ENCODE measurements at regions not wholly inside any gene's neighbourhood (a gene's known extent, or its start where the extent isn't known, plus 50 kb on each side); places are given as distances from the start of the nearest gene placed in this dataset.

- ATAC-seq (ENCODE audit: poor library complexity): no peak
- H3K27ac Mint-ChIP-seq: no peak overlapping the region
- H3K4me3 Mint-ChIP-seq: no peak overlapping the region
- peaks cover 14% of the 10 kb centered on the region for H3K9me3 Mint-ChIP-seq
- H3K27me3 Mint-ChIP-seq: no peaks in the 10 kb centered on the region
- H3K4me1 Mint-ChIP-seq (ENCODE audit: low read depth): no peaks in the 10 kb centered on the region
- H3K4me1 ChIP-seq (ENCODE audit: insufficient read depth, low read length): no peaks in the 10 kb centered on the region
- no peak for DNase-seq
- intact Hi-C loops (cut with DNase I, micrococcal nuclease): no loop called here
- TF ChIP-seq CTCF (IDR thresholded peaks at IDR 0.05): no peak
- CTCF ChIA-PET: no interaction called here
- POLR2A ChIA-PET: no interaction called here
- H3K27me3 ChIP-seq (ENCODE audit: control insufficient read depth in 1 of 2, insufficient read depth in 2 of 2, low read length in 2 of 2): no peaks in the 10 kb centered on the region
- H3K36me3 ChIP-seq (ENCODE audit: insufficient read depth, low read length): no peaks in the 10 kb centered on the region
- H3K9me3 ChIP-seq (ENCODE audit: control insufficient read depth in 1 of 2, insufficient read depth in 1 of 2, low read length in 2 of 2): no peaks in the 10 kb centered on the region
- H3K4me3 ChIP-seq (ENCODE audit: low read length): no peak overlapping the region
- H3K36me3 Mint-ChIP-seq (ENCODE audit: low read depth): no peaks in the 10 kb centered on the region
- H3K27ac ChIP-seq (ENCODE audit: low read depth in 1 of 2, low read length in 2 of 2): no peak overlapping the region
These were observed 680.3 kb downstream of the PLA2G4A start for GRCh38 chr1:187509091-187509490.

- CTCF ChIA-PET: no interaction called here
- ATAC-seq (ENCODE audit: poor library complexity) (no peak), DNase-seq (no peak)
- Histone ChIP-seq H3K9me3 (ENCODE audit: control insufficient read depth in 1 of 2, insufficient read depth in 1 of 2, low read length in 2 of 2) (no peaks in the 10 kb centered on the region), H3K27ac (ENCODE audit: low read depth in 1 of 2, low read length in 2 of 2) (no peak overlapping the region), H3K27me3 (ENCODE audit: control insufficient read depth in 1 of 2, insufficient read depth in 2 of 2, low read length in 2 of 2) (no peaks in the 10 kb centered on the region), H3K4me3 (ENCODE audit: low read length) (no peak overlapping the region), H3K4me1 (ENCODE audit: insufficient read depth, low read length) (no peaks in the 10 kb centered on the region), H3K36me3 (ENCODE audit: insufficient read depth, low read length) (no peaks in the 10 kb centered on the region)
- no peaks in the 10 kb centered on the region for H3K36me3 Mint-ChIP-seq (ENCODE audit: low read depth)
- POLR2A ChIA-PET: no interaction called here
- no peak overlapping the region for H3K4me3 Mint-ChIP-seq
- H3K27me3 Mint-ChIP-seq: no peaks in the 10 kb centered on the region
- peaks cover 9% of the 10 kb centered on the region for H3K9me3 Mint-ChIP-seq
- TF ChIP-seq CTCF (IDR thresholded peaks at IDR 0.05): no peak
- intact Hi-C loops (cut with DNase I, micrococcal nuclease): no loop called here
- no peak overlapping the region for H3K27ac Mint-ChIP-seq
- no peaks in the 10 kb centered on the region for H3K4me1 Mint-ChIP-seq (ENCODE audit: low read depth)
These were observed 684.4 kb downstream of the PLA2G4A start for GRCh38 chr1:187513190-187513589.

- Mint-ChIP-seq H3K27ac (no peak overlapping the region), H3K36me3 (ENCODE audit: low read depth) (no peaks in the 10 kb centered on the region), H3K4me3 (no peak overlapping the region), H3K27me3 (no peaks in the 10 kb centered on the region), H3K9me3 (peaks cover 6% of the 10 kb centered on the region), H3K4me1 (ENCODE audit: low read depth) (no peaks in the 10 kb centered on the region)
- DNase-seq (no peak), ATAC-seq (ENCODE audit: poor library complexity) (no peak)
- no peak for TF ChIP-seq CTCF (IDR thresholded peaks at IDR 0.05)
- no peaks in the 10 kb centered on the region for H3K9me3 ChIP-seq (ENCODE audit: control insufficient read depth in 1 of 2, insufficient read depth in 1 of 2, low read length in 2 of 2)
- H3K4me1 ChIP-seq (ENCODE audit: insufficient read depth, low read length): no peaks in the 10 kb centered on the region
- no peak overlapping the region for H3K27ac ChIP-seq (ENCODE audit: low read depth in 1 of 2, low read length in 2 of 2)
- ChIA-PET POLR2A (no interaction called here), CTCF (no interaction called here)
- intact Hi-C loops (cut with DNase I, micrococcal nuclease): no loop called here
- no peak overlapping the region for H3K4me3 ChIP-seq (ENCODE audit: low read length)
- H3K36me3 ChIP-seq (ENCODE audit: insufficient read depth, low read length): no peaks in the 10 kb centered on the region
- no peaks in the 10 kb centered on the region for H3K27me3 ChIP-seq (ENCODE audit: control insufficient read depth in 1 of 2, insufficient read depth in 2 of 2, low read length in 2 of 2)
These were observed 685.4 kb downstream of the PLA2G4A start for GRCh38 chr1:187514110-187514509.
